ENCODE measurements at regions not wholly inside any gene's neighbourhood (a gene's known extent, or its start where the extent isn't known, plus 50 kb on each side); places are given as distances from the start of the nearest gene placed in this dataset.

GRCh38 chr4:19400820-19401219, 850.9 kb upstream of the SLIT2 start:
- Histone ChIP-seq H3K9me3 (no peaks in the 10 kb centered on the region), H3K27me3 (no peaks in the 10 kb centered on the region), H3K36me3 (no peaks in the 10 kb centered on the region), H3K27ac (no peak overlapping the region), H3K4me3 (no peak overlapping the region), H3K4me1 (no peaks in the 10 kb centered on the region)
- intact Hi-C loops (cut with DNase I): no loop called here
- DNase-seq (ENCODE audit: low spot score in 2 of 2): no peak
- no peak for TF ChIP-seq CTCF (IDR thresholded peaks at IDR 0.05)

GRCh38 chr4:19399001-19399400, 852.7 kb upstream of the SLIT2 start:
- H3K36me3 ChIP-seq: no peaks in the 10 kb centered on the region
- H3K4me1 ChIP-seq: no peaks in the 10 kb centered on the region
- DNase-seq (ENCODE audit: low spot score in 2 of 2): no peak
- H3K27me3 ChIP-seq: no peaks in the 10 kb centered on the region
- H3K27ac ChIP-seq: no peak overlapping the region
- no peak for TF ChIP-seq CTCF (IDR thresholded peaks at IDR 0.05)
- no peak overlapping the region for H3K4me3 ChIP-seq
- H3K9me3 ChIP-seq: no peaks in the 10 kb centered on the region
- intact Hi-C loops (cut with DNase I): no loop called here

GRCh38 chr4:19386786-19387185, 864.9 kb upstream of the SLIT2 start:
- H3K9me3 ChIP-seq: no peaks in the 10 kb centered on the region
- TF ChIP-seq CTCF (IDR thresholded peaks at IDR 0.05): no peak
- DNase-seq (ENCODE audit: low spot score in 2 of 2): no peak
- H3K27me3 ChIP-seq: no peaks in the 10 kb centered on the region
- intact Hi-C loops (cut with DNase I): no loop called here
- no peaks in the 10 kb centered on the region for H3K4me1 ChIP-seq
- no peaks in the 10 kb centered on the region for H3K36me3 ChIP-seq
- no peak overlapping the region for H3K4me3 ChIP-seq
- H3K27ac ChIP-seq: no peak overlapping the region

- no peak overlapping the region for H3K27ac ChIP-seq
- H3K36me3 ChIP-seq: no peaks in the 10 kb centered on the region
- no peaks in the 10 kb centered on the region for H3K27me3 ChIP-seq
- no peaks in the 10 kb centered on the region for H3K9me3 ChIP-seq
- intact Hi-C loops (cut with DNase I): no loop called here
- no peak overlapping the region for H3K4me3 ChIP-seq
- DNase-seq (ENCODE audit: low spot score in 2 of 2): no peak
- TF ChIP-seq CTCF (IDR thresholded peaks at IDR 0.05): no peak
- no peaks in the 10 kb centered on the region for H3K4me1 ChIP-seq
These were observed 868.5 kb upstream of the SLIT2 start for GRCh38 chr4:19382993-19383756.

- no peak for TF ChIP-seq CTCF (IDR thresholded peaks at IDR 0.05)
- H3K4me3 ChIP-seq: no peak overlapping the region
- no peaks in the 10 kb centered on the region for H3K36me3 ChIP-seq
- no peak for DNase-seq (ENCODE audit: low spot score in 2 of 2)
- H3K27ac ChIP-seq: no peak overlapping the region
- intact Hi-C loops (cut with DNase I): no loop called here
- H3K27me3 ChIP-seq: no peaks in the 10 kb centered on the region
- H3K9me3 ChIP-seq: no peaks in the 10 kb centered on the region
- H3K4me1 ChIP-seq: no peaks in the 10 kb centered on the region
These were observed 870.6 kb upstream of the SLIT2 start for GRCh38 chr4:19381068-19381467.

GRCh38 chr4:19380600-19380999, 871.1 kb upstream of the SLIT2 start:
- TF ChIP-seq CTCF (IDR thresholded peaks at IDR 0.05): no peak
- no peaks in the 10 kb centered on the region for H3K36me3 ChIP-seq
- DNase-seq (ENCODE audit: low spot score in 2 of 2): no peak
- H3K9me3 ChIP-seq: no peaks in the 10 kb centered on the region
- no peaks in the 10 kb centered on the region for H3K27me3 ChIP-seq
- intact Hi-C loops (cut with DNase I): no loop called here
- no peak overlapping the region for H3K4me3 ChIP-seq
- H3K27ac ChIP-seq: no peak overlapping the region
- H3K4me1 ChIP-seq: no peaks in the 10 kb centered on the region

Data from ascending aorta (tissue), 2 donors.